H9 (cell line): ENCODE measurements at regions not wholly inside any gene's neighbourhood (a gene's known extent, or its start where the extent isn't known, plus 50 kb on each side); places are given as distances from the start of the nearest gene placed in this dataset.

ENCODE experiments used
- DNase-seq: peaks from one replicate; pipeline ENCODE4 v3.0.0-alpha.2; 2017
- H2AFZ ChIP-seq: one replicate; pipeline ENCODE4 v1.6.1; 2013; ENCODE audit warnings: mild to moderate bottlenecking, low read length, control low read depth, moderate library complexity
- H2AK5ac ChIP-seq: 2 replicates; pipeline ENCODE4 v1.6.1; 2013; ENCODE audit warnings: low read length, control low read depth, mixed read lengths; ENCODE audit not compliant: insufficient read length
- H2BK120ac ChIP-seq: one replicate; pipeline ENCODE4 v1.6.1; 2013; ENCODE audit warnings: low read depth, mild to moderate bottlenecking, low read length, control low read depth, inconsistent platforms; ENCODE audit not compliant: poor library complexity, severe bottlenecking
- H2BK12ac ChIP-seq: 2 replicates; pipeline ENCODE4 v1.6.1; 2013; ENCODE audit warnings: low read length, control low read depth, mixed read lengths, low read depth; ENCODE audit not compliant: insufficient read length
- H2BK15ac ChIP-seq: 2 replicates; pipeline ENCODE4 v1.6.1; 2013; ENCODE audit warnings: low read depth, low read length, control low read depth
- H2BK20ac ChIP-seq: one replicate; pipeline ENCODE4 v1.6.1; 2013; ENCODE audit warnings: low read depth, mild to moderate bottlenecking, low read length, control low read depth, inconsistent platforms; ENCODE audit not compliant: poor library complexity, severe bottlenecking
- H2BK5ac ChIP-seq: 2 replicates; pipeline ENCODE4 v1.6.1; 2013; ENCODE audit warnings: low read length, control low read depth, mixed read lengths; ENCODE audit not compliant: insufficient read length
- H3K14ac ChIP-seq: 2 replicates; pipeline ENCODE4 v1.6.1; 2013; ENCODE audit warnings: low read length, control low read depth; ENCODE audit not compliant: insufficient read depth
- H3K18ac ChIP-seq: 2 replicates; pipeline ENCODE4 v1.6.1; 2013; ENCODE audit warnings: low read depth, mild to moderate bottlenecking, mixed read lengths, low read length, control low read depth; ENCODE audit not compliant: insufficient read length
- H3K23ac ChIP-seq: 2 replicates; pipeline ENCODE4 v1.6.1; 2013; ENCODE audit warnings: low read length, control low read depth, mixed read lengths, low read depth; ENCODE audit not compliant: insufficient read length
- H3K23me2 ChIP-seq: 2 replicates; pipeline ENCODE4 v1.6.1; 2013; ENCODE audit warnings: low read depth, mild to moderate bottlenecking, mixed read lengths, low read length, control low read depth; ENCODE audit not compliant: insufficient read length, poor library complexity, severe bottlenecking
- H3K27ac ChIP-seq: 2 replicates; pipeline ENCODE4 v1.5.1; 2013; ENCODE audit warnings: low read length, control low read depth, mixed read lengths, low read depth; ENCODE audit not compliant: insufficient read length
- H3K27me3 ChIP-seq: 2 replicates; pipeline ENCODE4 v1.6.1; 2013; ENCODE audit warnings: low read length, control low read depth, inconsistent platforms; ENCODE audit not compliant: insufficient read depth
- H3K4ac ChIP-seq: 2 replicates; pipeline ENCODE4 v1.6.1; 2013; ENCODE audit warnings: low read depth, mild to moderate bottlenecking, control low read depth, inconsistent platforms, low read length, moderate library complexity
- H3K4me1 ChIP-seq: 2 replicates; pipeline ENCODE4 v1.6.1; 2013; ENCODE audit warnings: low read length, control low read depth, inconsistent platforms; ENCODE audit not compliant: insufficient read depth
- H3K4me2 ChIP-seq: 2 replicates; pipeline ENCODE4 v1.6.1; 2013; ENCODE audit warnings: low read length, control low read depth, mixed read lengths; ENCODE audit not compliant: insufficient read length, insufficient read depth
- H3K56ac ChIP-seq: 2 replicates; pipeline ENCODE4 v1.6.1; 2013; ENCODE audit warnings: low read depth, mild to moderate bottlenecking, mixed read lengths, low read length, control low read depth; ENCODE audit not compliant: insufficient read length
- H3K79me1 ChIP-seq: 2 replicates; pipeline ENCODE4 v1.6.1; 2013; ENCODE audit warnings: low read depth, mild to moderate bottlenecking, moderate library complexity, low read length, control low read depth, inconsistent platforms; ENCODE audit not compliant: insufficient read depth, poor library complexity, severe bottlenecking
- H3K79me2 ChIP-seq: 2 replicates; pipeline ENCODE4 v1.6.1; 2013; ENCODE audit warnings: low read length, control low read depth, inconsistent platforms; ENCODE audit not compliant: insufficient read depth
- H3K9ac ChIP-seq: 2 replicates; pipeline ENCODE4 v1.6.1; 2013; ENCODE audit warnings: low read length, control low read depth, mixed read lengths; ENCODE audit not compliant: insufficient read length; ENCODE audit errors: extremely low read depth
- H3K9me3 ChIP-seq: one replicate; pipeline ENCODE4 v1.6.1; 2013; ENCODE audit warnings: low read depth, low read length, inconsistent platforms; ENCODE audit not compliant: control insufficient read depth
- H3T11ph ChIP-seq: one replicate; pipeline ENCODE4 v1.6.1; 2013; ENCODE audit warnings: mild to moderate bottlenecking, low read length, control low read depth, inconsistent platforms
- H4K20me1 ChIP-seq: one replicate; pipeline ENCODE4 v1.6.1; 2013; ENCODE audit not compliant: control insufficient read depth, insufficient read length, insufficient read depth
- H4K5ac ChIP-seq: 2 replicates; pipeline ENCODE4 v1.6.1; 2013; ENCODE audit warnings: low read depth, mild to moderate bottlenecking, mixed read lengths, low read length, control low read depth; ENCODE audit not compliant: insufficient read length
- H4K8ac ChIP-seq: replicated peaks from 2 replicates; pipeline ENCODE4 v1.6.1; 2013; ENCODE audit warnings: low read length, control low read depth, mixed read lengths, low read depth; ENCODE audit not compliant: insufficient read length
- H4K91ac ChIP-seq: 2 replicates; pipeline ENCODE4 v1.6.1; 2013; ENCODE audit warnings: low read depth, mild to moderate bottlenecking, moderate library complexity, mixed read lengths, low read length, control low read depth; ENCODE audit not compliant: insufficient read length
- H3K27ac Mint-ChIP-seq, 3 experiments: 2 replicates in 2 of 3; 3 replicates in 1 of 3; pipeline ENCODE4 v1.8.0; 2020 to 2021; ENCODE audit warnings: mixed read lengths in 3 of 3, mild to moderate bottlenecking in 1 of 3, moderate library complexity in 1 of 3
- H3K27me3 Mint-ChIP-seq: 2 replicates; pipeline ENCODE4 v1.8.0; 2021; ENCODE audit warnings: low read depth, mild to moderate bottlenecking, moderate library complexity, mixed read lengths
- H3K36me3 Mint-ChIP-seq, 3 experiments: 2 replicates in 2 of 3; 3 replicates in 1 of 3; pipeline ENCODE4 v1.8.0; 2020 to 2021; ENCODE audit warnings: low read depth in 3 of 3, mixed read lengths in 3 of 3; ENCODE audit not compliant: insufficient read depth in 1 of 3
- H3K4me1 Mint-ChIP-seq, 2 experiments: 2 replicates each; pipeline ENCODE4 v1.8.0; 2020; ENCODE audit warnings: mixed read lengths in 2 of 2
- H3K4me3 Mint-ChIP-seq, 2 experiments: 2 replicates in 1 of 2; 3 replicates in 1 of 2; pipeline ENCODE4 v1.8.0; 2020 to 2021; ENCODE audit warnings: mild to moderate bottlenecking in 2 of 2, mixed read lengths in 2 of 2, moderate library complexity in 1 of 2
- H3K9me3 Mint-ChIP-seq, 2 experiments: 2 replicates in 1 of 2; 3 replicates in 1 of 2; pipeline ENCODE4 v1.8.0; 2020; ENCODE audit warnings: mild to moderate bottlenecking in 2 of 2, mixed read lengths in 2 of 2, moderate library complexity in 1 of 2
- WGBS: extraction: QIAGEN DNeasy Blood & Tissue Kit; methylation state at CpG from one replicate; pipeline ENCODE4 v1.1.7; 2013; ENCODE audit warnings: missing lambda C conversion rate, low lambda C conversion rate, mixed read lengths; ENCODE audit not compliant: insufficient read length; ENCODE audit errors: extremely low coverage; 5-methylcytosine and 5-hydroxymethylcytosine counted together
- TF ChIP-seq, protein P1 (sequence below): fragments of 200-600 bp; sonication (generic); conservative IDR thresholded peaks from 3 replicates; pipeline ENCODE4 v1.8.0; 2021; ENCODE audit warnings: antibody characterized with exemption, mild to moderate bottlenecking

DNA sequence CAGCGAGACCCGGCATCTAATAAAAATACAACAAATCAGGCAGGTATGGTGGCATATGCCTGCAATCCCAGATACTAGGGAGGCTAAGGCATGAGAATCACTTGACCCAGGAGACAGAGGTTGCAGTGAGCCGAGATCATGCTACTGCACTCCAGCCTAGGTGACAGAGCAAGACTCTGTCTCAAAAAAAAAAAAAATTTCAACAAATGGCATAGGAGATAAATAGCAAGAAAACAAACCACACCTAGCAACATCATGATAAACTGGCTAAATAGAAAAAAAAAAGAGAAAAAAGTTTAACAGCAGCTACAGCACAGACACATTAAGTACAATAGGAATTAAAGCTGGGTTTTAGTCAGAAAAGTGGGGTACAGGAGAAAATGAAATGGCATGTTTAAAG is 1034.6 kb upstream of the LRRN3 start:
- no peak overlapping the region for H3K4me2 ChIP-seq
- no peaks in the 10 kb centered on the region for H3K4me1 ChIP-seq
- no peaks in the 10 kb centered on the region for H3K9me3 ChIP-seq
- no peak overlapping the region for H3K9ac ChIP-seq
- H3K79me2 ChIP-seq, result no peaks in the 10 kb centered on the region
- H2BK120ac ChIP-seq, result no peak overlapping the region
- no peak overlapping the region for H4K91ac ChIP-seq
- no peak for DNase-seq
- H2BK5ac ChIP-seq, result no peak overlapping the region
- Mint-ChIP-seq H3K36me3 (no peaks in the 10 kb centered on the region), H3K27me3 (no peaks in the 10 kb centered on the region), H3K4me3 (no peak overlapping the region), H3K4me1 (no peaks in the 10 kb centered on the region), H3K9me3 (no peaks in the 10 kb centered on the region), H3K27ac (0 out of 7 replicates have a peak overlapping the region, but pooled peaks of 1 of the 3 experiments have one; percentile 62)
- no peak overlapping the region for H2AFZ ChIP-seq
- H2BK12ac ChIP-seq, result no peak overlapping the region
- no CpG with 5 or more reads among the region's 3 CpGs for WGBS
- H3K4ac ChIP-seq, result no peak overlapping the region
- no peak overlapping the region for H3K18ac ChIP-seq
- H2BK15ac ChIP-seq, result no peak overlapping the region
- H3K14ac ChIP-seq, result no peak overlapping the region
- H4K20me1 ChIP-seq, result no peaks in the 10 kb centered on the region
- no peak overlapping the region for H2BK20ac ChIP-seq
- no peak overlapping the region for H4K8ac ChIP-seq
- H3K56ac ChIP-seq, result no peak overlapping the region
- no peaks in the 10 kb centered on the region for H3K79me1 ChIP-seq
- no peaks in the 10 kb centered on the region for H3K23me2 ChIP-seq
- no peak overlapping the region for H3T11ph ChIP-seq
- no peak overlapping the region for H3K27ac ChIP-seq
- H3K27me3 ChIP-seq, result no peaks in the 10 kb centered on the region
- H3K23ac ChIP-seq, result no peak overlapping the region
- no peak overlapping the region for H2AK5ac ChIP-seq
- no peak overlapping the region for H4K5ac ChIP-seq
- TF ChIP-seq, protein P1, sequence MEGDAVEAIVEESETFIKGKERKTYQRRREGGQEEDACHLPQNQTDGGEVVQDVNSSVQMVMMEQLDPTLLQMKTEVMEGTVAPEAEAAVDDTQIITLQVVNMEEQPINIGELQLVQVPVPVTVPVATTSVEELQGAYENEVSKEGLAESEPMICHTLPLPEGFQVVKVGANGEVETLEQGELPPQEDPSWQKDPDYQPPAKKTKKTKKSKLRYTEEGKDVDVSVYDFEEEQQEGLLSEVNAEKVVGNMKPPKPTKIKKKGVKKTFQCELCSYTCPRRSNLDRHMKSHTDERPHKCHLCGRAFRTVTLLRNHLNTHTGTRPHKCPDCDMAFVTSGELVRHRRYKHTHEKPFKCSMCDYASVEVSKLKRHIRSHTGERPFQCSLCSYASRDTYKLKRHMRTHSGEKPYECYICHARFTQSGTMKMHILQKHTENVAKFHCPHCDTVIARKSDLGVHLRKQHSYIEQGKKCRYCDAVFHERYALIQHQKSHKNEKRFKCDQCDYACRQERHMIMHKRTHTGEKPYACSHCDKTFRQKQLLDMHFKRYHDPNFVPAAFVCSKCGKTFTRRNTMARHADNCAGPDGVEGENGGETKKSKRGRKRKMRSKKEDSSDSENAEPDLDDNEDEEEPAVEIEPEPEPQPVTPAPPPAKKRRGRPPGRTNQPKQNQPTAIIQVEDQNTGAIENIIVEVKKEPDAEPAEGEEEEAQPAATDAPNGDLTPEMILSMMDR, result no peak
